ENCODE measurements at regions not wholly inside any gene's neighbourhood (a gene's known extent, or its start where the extent isn't known, plus 50 kb on each side); places are given as distances from the start of the nearest gene placed in this dataset.

DNA sequence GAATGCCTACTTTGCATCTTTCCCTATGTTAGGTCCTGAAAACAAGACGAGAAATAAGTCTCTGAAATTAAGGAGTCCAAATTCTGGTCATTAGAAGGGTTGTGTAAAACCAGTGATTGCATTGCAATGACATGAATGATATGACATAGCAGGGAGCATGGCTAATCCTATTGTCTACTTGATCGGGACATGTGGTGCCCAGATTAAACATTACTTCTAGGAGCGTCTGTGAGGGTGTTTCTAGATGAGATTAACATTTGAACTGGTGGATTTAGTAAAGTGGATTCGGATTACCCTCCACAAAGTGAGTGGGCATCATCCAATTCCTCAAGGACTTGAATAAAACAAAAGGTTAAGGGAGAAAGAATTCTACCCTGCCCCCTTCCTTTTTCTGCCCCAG is 434.9 kb upstream of the KLF6 start:
- in situ Hi-C loops (cut with HindIII; ENCODE audit: low sequenced_read_pairs), result no loop called here
- DNase-seq (ENCODE audit: low spot score), result no peak

DNA sequence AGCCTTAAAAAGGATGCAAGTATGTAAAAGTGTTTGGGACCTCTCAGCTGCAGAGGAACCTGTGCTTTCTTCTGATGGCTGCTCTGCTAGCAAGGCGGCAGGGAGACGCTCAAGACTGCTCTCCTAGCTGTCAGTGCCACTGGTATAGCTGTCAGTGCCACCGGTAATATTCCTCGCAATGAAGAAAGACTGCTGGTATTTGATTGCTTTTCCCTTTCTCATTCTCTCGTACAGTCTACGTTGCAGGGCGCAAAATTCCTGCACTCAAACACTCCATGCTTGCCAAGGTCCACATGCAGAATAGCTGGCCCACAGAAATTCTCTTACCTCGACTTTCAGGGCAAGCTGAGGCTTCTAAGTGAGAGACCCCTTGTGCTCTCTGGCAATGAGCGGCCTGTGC is 432.6 kb upstream of the KLF6 start:
- no peak for DNase-seq (ENCODE audit: low spot score)
- in situ Hi-C loops (cut with HindIII; ENCODE audit: low sequenced_read_pairs), result no loop called here

DNA sequence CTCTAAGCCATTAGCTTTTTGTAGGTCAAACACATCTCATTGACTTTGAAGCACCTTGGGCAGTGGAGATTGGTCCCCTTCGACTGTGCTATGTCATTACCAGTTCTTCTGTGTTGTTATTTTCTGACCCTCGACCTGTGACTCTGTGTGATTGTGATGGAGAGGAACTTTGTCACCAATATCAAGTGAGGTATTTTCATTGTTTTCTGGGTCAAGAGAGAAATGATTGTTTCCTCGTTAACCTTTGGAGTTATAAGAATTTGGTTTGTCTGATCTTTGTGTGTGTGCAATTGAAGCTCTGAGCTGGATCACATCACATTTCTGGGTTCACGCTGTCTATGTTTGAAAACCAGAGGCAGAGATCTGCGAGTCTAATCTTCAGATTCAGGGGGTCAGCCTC is 432.2 kb upstream of the KLF6 start:
- no peak for DNase-seq (ENCODE audit: low spot score)
- in situ Hi-C loops (cut with HindIII; ENCODE audit: low sequenced_read_pairs), result no loop called here

DNA sequence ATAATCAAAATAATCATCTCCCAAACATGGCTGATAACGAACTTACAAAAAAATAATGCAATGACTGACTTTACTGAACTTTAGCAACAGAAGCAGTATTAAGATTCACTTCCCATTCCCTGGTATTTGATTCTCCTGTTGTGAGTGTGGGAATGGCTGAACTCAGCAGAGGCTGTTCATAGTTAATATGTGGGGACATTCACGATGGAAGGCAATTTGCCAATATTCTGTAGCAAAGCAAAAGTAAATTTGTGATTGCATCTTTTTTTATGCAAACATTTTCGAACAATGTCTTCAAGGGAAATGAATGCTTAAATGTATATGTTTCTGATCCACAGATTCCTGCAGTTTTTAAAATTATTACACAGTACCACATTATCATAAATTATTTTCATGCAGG is 431.7 kb upstream of the KLF6 start:
- in situ Hi-C loops (cut with HindIII; ENCODE audit: low sequenced_read_pairs), result no loop called here
- DNase-seq (ENCODE audit: low spot score), result no peak

DNA sequence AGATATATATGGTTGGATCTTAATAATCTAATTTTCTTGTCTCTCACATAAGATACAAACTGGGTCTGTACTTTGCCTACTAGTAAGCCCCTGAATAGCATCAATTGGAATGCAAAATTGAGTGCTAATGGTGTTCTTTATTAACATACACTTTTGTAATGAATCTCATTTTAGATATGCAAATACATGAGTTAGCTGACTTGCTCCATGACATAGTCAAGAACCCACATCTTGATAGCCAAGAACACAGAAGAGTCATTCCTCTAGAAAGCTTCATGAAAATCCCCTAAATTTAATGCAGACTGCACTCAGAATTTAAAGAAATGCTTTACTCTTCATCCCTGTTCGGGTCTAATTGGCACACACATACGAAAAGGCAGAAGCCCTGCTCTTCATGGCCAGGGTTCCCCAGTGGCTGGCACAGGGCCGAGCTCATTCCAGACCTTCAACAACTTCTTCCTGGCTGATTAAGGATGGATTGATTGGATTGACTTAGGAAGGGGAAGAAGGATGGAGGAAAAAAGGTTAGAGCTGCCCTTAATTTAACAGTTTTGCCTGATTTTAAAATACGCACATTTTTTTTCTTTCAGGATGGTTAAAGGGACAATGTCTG is 431.1 kb upstream of the KLF6 start:
- no peak for DNase-seq (ENCODE audit: low spot score)
- in situ Hi-C loops (cut with HindIII; ENCODE audit: low sequenced_read_pairs), result no loop called here

DNA sequence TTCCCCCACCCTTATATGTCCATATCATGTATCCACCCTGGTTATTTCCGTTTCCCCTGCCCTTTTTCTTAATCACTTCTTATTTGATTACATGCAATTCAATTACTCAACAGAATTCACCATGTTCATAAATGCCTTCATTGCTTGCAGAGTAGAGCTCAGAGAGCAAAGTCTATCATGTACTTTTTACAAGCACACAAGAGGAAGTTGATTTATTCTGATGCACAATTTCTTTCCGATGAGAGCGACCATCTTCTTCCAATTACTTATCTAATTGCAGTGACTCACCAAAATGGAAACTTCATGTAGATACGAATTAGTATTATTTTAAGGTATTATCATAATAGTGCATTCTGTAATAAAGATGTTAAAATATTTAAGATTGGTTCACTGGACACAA is 430.5 kb upstream of the KLF6 start:
- in situ Hi-C loops (cut with HindIII; ENCODE audit: low sequenced_read_pairs), result no loop called here
- no peak for DNase-seq (ENCODE audit: low spot score)

DNA sequence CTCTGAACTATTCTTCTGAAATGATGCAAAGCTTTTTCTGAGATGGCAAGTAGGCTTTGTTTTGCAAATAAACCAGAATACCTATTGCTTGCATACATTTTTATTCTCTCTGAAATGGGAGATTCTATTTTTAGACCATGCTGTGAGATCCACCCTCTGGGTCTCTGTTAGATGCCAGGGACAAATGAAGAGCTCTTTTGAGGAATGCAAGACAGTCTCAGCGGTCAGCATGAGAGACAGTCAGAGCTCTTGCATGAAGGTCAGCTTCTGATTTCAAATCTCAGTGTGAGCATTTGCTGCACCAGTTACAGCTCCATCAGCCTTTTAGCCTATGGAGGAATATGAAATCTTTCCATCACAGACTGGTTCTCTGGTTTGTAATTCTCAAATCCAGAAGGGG is 429.9 kb upstream of the KLF6 start:
- DNase-seq (ENCODE audit: low spot score), result no peak
- in situ Hi-C loops (cut with HindIII; ENCODE audit: low sequenced_read_pairs), result no loop called here

DNA sequence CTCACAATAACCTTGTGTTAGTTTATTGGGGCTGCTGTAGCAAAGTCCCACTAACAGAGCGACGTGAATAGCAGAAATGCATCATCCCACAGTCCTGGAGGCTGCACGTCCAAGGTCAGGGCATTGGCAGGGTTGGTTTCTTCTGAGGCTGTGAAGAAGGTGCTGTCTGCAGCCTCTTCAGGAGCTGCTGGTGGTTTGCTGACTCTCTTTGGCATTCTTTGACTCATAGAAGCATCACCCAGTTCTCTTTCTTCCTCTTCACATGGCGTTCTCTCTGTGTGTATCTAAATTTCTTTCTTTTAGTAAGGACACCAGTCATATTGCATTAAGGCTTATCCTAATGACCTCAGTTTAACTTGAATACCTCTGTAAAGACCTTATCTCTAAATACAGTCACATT is 428.4 kb upstream of the KLF6 start:
- in situ Hi-C loops (cut with HindIII; ENCODE audit: low sequenced_read_pairs), result no loop called here
- DNase-seq (ENCODE audit: low spot score), result no peak

DNA sequence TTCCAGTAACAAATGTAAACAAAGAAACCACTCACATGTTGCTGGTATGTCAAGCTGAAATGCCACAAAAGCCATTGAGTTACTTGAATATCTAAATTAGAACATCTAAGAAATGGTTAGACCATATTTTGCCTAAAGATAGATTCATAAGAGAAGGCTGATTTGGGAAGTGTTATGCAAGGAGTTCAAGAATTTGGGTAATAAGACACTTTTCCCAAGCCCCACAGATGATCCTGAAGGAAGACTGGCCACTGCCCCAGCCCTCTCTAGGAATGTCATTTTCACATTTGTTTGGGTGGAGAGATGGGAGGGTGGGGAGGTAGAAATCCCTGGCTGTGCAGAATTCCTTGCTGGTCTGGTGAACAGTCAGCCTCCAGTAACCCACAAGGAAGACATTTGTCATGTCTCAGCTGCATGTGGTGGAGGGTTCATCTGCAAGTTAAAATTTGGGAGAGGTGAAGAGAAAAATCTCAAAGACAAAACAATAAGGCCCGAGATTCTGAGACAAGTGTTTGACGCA is 427.2 kb upstream of the KLF6 start:
- no peak for DNase-seq (ENCODE audit: low spot score)
- in situ Hi-C loops (cut with HindIII; ENCODE audit: low sequenced_read_pairs), result no loop called here

DNA sequence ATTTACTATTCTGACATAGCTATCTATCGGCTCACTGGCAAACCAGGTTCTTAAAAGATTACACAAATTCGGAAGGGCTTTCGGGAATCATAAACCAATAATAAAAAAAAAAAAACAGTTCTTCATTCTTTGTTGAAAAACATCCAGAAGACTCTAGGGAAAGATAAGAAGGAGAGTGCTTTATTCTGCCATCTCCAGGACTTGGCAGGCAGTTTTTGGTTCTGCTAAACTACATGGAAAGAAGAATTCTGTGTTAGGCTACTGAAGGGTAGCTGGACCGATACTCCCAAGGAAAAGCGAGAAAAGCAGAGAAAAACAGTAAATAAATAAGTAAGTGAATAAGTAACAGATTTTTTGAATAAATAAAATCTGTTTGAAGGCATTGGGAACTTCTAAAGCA is 423.5 kb upstream of the KLF6 start:
- in situ Hi-C loops (cut with HindIII; ENCODE audit: low sequenced_read_pairs), result no loop called here

DNA sequence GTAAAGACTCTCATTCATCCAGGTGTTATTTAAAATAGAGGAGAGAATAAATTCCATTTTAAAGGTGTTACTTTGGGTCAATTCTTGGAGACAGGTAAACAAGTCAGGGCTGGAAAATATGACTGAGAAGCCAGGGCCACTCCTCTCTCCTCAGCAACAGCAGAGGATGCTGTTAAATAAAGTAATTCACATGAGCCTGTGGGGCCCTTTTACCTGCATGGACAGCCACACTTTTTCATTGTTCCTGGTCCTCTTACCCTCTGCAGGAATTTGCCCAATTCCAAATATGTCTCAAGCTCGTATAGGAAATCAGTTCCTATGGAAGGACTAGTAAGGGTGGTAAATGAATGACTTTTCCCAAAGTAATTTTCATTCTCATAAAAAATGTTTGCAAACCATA is 420.1 kb upstream of the KLF6 start:
- no peak for DNase-seq (ENCODE audit: low spot score)
- in situ Hi-C loops (cut with HindIII; ENCODE audit: low sequenced_read_pairs), result no loop called here

More for the DNA sequence above, 423.5 kb upstream of the KLF6 start:
- DNase-seq (ENCODE audit: low spot score), result no peak

DNA sequence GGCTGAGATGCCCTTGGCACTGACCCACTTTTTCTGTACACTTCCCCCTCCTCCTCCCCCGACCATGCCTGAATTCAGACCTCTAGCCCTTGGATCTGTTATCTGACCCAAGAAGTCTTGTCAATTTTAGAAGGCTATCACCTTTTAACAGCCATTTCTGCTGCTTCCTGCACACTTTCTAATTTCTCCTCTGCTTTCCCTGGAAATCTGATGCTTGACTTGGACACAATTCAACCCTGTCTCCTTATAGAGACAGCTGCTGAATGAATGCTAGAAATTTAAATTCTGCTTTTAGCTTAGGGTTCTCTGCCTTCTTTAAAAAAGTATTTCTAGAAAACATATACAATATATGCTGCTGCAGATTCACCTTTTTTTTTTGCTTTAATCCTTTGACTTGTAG is 417.9 kb upstream of the KLF6 start:
- in situ Hi-C loops (cut with HindIII; ENCODE audit: low sequenced_read_pairs), result no loop called here

DNA sequence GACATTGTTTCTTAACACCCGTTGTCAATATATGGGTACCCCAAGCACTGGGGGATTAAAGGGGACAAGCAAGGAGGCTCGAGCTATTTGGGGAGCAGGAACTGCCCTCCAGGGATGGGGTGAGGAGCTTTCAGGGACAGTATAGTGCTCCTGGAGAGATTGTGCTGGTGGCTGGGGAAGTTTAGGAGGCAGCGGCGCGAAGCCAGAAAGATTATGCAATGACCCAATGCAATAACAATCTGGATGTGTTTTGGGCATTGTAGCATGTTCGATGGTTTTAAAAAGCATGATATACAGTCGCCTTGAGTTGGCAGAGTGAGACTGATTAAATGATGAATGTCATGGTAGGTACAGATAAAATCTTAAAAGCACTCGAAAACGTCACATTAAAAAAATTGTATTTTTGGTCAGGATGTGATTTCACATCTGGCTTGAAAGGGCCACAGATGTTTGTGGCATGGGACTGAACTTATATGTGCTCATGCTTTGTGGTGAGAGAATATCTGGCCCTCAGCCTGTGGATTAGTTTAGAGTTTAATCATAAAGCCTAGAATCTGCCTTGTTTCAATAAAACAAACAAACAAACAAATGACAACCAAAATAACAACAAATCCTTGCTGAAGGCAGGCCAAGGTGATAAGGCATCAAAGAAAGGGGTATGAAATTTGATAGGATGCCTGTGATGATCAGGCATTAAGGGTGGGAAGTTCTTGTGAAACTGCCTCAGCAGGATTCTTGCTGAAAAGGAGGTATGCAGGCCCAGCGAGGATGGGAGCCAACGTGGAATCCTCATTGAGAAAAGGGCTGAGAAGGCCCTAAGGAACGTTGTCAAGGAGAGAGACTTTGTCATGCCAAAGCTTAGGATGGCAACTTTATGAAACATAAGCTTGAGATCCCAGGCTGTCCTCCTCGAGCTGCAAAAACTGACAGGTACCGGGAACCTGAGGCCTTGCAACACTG is 417.1 kb upstream of the KLF6 start:
- DNase-seq (ENCODE audit: low spot score), result no peak
- in situ Hi-C loops (cut with HindIII; ENCODE audit: low sequenced_read_pairs), result no loop called here

More for the DNA sequence above, 417.9 kb upstream of the KLF6 start:
- DNase-seq (ENCODE audit: low spot score), result no peak

DNA sequence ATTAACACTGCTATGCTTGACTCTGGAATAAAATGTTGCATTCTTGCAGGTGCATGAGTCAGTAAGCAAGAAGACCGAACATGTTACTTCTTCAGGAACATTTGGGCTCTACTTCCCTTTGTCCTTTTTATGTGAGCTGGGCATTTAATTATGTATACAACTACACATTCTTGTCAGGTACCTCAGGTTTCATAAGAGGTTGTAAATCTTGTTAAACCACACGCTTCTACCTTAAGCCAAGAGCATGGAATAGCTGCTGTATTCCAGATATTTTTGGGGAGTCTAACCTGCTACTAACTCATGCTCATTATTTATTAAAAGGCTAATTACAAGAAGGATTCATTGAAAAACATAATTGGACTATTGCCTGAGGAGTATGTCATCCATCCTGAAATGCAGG is 414.2 kb upstream of the KLF6 start:
- in situ Hi-C loops (cut with HindIII; ENCODE audit: low sequenced_read_pairs), result no loop called here

DNA sequence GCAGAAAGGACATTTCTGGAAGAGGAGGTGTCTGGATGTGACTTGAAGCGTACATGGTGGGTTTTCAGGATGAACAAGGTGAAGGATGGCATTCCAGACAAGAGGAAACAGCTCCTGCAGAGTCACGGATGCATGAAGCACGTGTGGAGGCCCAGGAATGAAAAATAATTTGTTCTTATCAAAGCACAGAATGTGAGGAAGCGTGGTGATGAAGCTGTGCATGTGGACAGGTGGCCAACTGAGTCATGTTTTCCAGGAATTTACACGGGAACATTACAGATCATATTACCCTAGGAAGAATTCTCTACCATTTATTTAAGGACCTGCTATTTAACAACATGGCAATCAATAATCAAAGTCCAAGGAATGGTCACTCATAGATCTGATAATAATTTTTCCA is 413.2 kb upstream of the KLF6 start:
- in situ Hi-C loops (cut with HindIII; ENCODE audit: low sequenced_read_pairs), result no loop called here
- DNase-seq (ENCODE audit: low spot score), result no peak

More for the DNA sequence above, 414.2 kb upstream of the KLF6 start:
- no peak for DNase-seq (ENCODE audit: low spot score)

DNA sequence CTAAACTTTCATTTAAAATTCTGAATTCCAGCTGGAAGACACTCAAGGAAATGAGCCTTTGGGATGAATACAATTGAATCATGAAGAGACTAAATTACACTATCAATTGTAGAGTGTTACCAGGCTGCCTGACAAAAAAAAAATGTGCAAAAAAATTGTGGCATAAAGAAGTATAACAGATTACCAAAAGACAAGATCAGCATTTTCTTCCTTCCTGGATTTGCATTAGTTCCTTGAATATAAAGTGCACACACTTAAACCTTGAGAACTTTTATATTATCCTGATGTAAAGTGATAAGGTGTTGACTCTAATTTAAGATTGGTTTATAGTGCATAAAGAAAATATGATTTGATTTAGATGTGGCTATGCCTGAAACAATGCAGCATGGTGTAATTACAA is 412.7 kb upstream of the KLF6 start:
- no peak for DNase-seq (ENCODE audit: low spot score)
- in situ Hi-C loops (cut with HindIII; ENCODE audit: low sequenced_read_pairs), result no loop called here

DNA sequence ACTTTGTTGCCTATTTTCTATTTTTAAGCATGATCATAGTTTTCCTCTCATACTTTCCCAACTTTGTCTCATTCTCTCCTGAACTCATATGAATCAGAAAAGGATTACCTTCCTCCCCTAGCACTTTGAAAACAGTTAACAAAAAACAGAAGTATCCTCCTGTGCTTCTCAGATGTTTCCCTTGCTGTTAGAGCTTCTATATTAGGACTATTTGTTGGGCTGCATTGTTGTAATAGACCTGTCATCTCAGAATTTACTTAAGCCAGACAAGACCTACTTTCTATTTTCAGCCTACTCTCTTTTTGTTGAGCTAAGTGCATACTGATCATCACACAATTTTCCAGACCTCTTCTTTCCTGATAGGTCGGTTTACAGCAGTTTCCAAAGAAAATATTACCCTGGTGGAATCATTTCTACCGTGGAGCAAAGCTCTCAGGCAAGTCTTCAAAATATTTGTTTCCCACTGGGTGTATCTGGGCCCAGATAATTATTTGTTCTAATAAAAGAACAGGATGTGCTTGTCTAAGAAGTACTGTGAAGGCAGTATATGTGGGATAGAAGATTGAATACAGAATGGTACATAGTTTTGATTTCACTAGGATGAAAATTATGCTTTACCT is 411.9 kb upstream of the KLF6 start:
- in situ Hi-C loops (cut with HindIII; ENCODE audit: low sequenced_read_pairs), result no loop called here
- DNase-seq (ENCODE audit: low spot score), result no peak

DNA sequence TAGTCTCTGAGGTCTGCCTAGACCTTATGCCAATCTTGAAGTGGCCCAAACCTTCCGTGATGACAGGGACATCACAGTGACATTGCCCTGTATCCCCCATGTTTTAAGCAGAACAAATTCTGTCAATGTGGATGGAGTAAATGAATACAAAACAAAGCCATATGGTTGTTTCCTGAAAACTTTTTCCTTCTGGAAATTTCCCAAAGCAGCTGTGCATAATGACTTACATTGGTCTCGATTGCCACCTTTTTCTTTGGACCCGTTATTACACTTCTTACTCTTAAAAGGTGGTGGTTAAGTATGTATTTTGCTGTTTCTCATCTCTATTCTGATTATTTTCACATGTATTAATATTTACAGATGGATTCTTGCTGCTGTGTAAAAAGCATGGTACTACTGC is 411.2 kb upstream of the KLF6 start:
- in situ Hi-C loops (cut with HindIII; ENCODE audit: low sequenced_read_pairs), result no loop called here
- no peak for DNase-seq (ENCODE audit: low spot score)

DNA sequence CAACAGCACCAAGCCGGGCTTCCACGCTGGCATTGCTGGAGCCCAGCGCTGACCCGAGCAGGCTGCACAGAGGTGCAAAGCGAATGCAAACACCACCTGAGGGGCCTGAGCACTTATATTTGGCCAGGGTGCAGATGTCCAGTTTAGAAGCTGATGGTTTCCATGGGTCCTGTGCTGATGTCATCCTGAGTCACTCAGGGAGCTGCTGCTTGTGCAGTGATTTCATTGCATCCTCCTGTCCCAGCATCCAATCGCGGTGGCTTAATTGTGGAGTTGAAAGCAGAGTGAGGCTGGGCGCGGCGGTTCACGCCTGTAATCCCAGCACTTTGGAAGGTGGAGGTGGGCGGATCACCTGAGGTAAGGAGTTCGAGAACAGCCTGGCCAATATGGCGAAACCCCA is 410.2 kb upstream of the KLF6 start:
- no peak for DNase-seq (ENCODE audit: low spot score)
- in situ Hi-C loops (cut with HindIII; ENCODE audit: low sequenced_read_pairs), result no loop called here

DNA sequence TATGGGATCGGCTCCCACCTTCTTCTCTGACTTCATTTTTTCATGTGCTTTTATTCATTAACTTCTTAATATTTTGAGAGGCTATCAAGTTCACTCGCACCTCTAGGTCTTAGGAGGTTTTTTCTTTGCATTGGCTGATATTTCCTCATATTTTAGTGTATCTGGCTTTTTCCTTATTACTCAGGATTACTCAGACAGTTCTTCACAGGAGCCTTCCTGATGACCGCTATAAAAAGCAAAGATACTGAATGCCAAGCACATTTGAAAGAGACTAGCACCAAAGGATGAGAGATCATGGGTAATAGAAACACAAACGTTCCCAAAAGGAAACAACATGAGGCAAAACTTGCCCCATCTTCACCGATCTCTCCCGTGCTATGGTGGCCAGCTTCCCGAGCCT is 409.2 kb upstream of the KLF6 start:
- no peak for DNase-seq (ENCODE audit: low spot score)
- in situ Hi-C loops (cut with HindIII; ENCODE audit: low sequenced_read_pairs), result no loop called here

Measured in G401 (cell line).